ENCODE measurements at regions not wholly inside any gene's neighbourhood (a gene's known extent, or its start where the extent isn't known, plus 50 kb on each side); places are given as distances from the start of the nearest gene placed in this dataset.

GRCh38 chr15:81497238-81497637 lies 123.2 kb upstream of the TMC3 start:
- TF ChIP-seq POLR2A (IDR thresholded peaks at IDR 0.05) (no peak), CTCF (IDR thresholded peaks at IDR 0.05) (no peak)

Measured in transverse colon (tissue), 3 donors.